ENCODE measurements at regions not wholly inside any gene's neighbourhood (a gene's known extent, or its start where the extent isn't known, plus 50 kb on each side); places are given as distances from the start of the nearest gene placed in this dataset.

DNA sequence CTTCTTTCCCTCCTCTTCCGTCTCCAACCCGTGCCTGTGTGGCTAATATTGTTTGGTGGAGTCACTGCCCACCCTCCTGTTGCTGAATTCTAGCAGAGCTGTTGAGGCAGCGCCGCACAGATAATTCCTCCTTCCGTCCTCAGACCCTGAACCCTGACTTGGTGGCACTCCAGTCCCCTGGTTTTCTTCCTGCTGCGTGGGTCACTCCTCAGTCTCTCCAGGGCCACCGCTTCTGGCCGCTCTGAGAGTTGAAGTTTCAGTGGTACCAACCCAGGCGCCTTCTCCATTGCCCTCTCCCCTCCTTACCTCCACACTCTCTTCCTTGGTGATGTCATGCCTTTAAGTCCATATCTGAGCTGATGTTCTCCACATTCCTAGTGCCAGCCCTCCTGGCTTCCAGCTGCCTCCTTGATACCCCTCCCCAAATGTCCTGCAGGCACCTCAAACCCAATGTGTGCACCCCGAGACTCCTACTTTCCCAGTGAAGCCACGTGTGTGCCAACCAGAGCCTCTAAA, 54.5 kb upstream of the RASD2 start:
- TF ChIP-seq, protein P1, sequence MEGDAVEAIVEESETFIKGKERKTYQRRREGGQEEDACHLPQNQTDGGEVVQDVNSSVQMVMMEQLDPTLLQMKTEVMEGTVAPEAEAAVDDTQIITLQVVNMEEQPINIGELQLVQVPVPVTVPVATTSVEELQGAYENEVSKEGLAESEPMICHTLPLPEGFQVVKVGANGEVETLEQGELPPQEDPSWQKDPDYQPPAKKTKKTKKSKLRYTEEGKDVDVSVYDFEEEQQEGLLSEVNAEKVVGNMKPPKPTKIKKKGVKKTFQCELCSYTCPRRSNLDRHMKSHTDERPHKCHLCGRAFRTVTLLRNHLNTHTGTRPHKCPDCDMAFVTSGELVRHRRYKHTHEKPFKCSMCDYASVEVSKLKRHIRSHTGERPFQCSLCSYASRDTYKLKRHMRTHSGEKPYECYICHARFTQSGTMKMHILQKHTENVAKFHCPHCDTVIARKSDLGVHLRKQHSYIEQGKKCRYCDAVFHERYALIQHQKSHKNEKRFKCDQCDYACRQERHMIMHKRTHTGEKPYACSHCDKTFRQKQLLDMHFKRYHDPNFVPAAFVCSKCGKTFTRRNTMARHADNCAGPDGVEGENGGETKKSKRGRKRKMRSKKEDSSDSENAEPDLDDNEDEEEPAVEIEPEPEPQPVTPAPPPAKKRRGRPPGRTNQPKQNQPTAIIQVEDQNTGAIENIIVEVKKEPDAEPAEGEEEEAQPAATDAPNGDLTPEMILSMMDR (IDR thresholded peaks at IDR 0.05): no peak
- TF ChIP-seq EZH2 (IDR thresholded peaks at IDR 0.05; ENCODE audit: borderline replicate concordance, insufficient read depth, low read depth, low read length, poor library complexity, severe bottlenecking): no peak
